Pancreas (tissue), 10 donors: ENCODE measurements at regions not wholly inside any gene's neighbourhood (a gene's known extent, or its start where the extent isn't known, plus 50 kb on each side); places are given as distances from the start of the nearest gene placed in this dataset.
A peak's percentile ranks its signal among the peaks of the same experiment; 100 is the strongest.
"Not testable (repeated sequence)": the region's sequence is repeated elsewhere in the genome, so short reads cannot be mapped to it uniquely, and the experiment has no call there.

Experiments used
- ATAC-seq, 4 donors: fragments of 200-7000 bp; cut with Tn5 transposase; one replicate each; pipeline versions ENCODE4 v1.8.0 to v1.9.1; 2020; ENCODE audit warnings: mild to moderate bottlenecking in 4 of 4, moderate library complexity in 4 of 4
- DNase-seq, 6 donors: peaks; one replicate each; pipeline ENCODE4 v3.0.0-alpha.2; 2020
- FAIRE-seq: peaks from 2 replicates; lab custom pipeline; 2012; peaks lifted over from hg19 to GRCh38; lab: Jason Lieb, UNC
- H3K27ac ChIP-seq, 4 donors: fragments of 200-600 bp; sonication (generic); 1 replicate in 3 of 4; 2 replicates in 1 of 4; pipeline versions ENCODE4 v1.5.0 to v1.8.0; 2020
- H3K27me3 ChIP-seq, 4 donors: fragments of 200-600 bp; one replicate each; pipeline ENCODE4 v1.8.0; 2021
- H3K36me3 ChIP-seq, 3 donors: fragments of 200-600 bp; sonication (generic) in 1 of 3; one replicate each; pipeline versions ENCODE4 v1.5.0 to v1.8.0; 2020 to 2021
- H3K4me1 ChIP-seq, 3 donors: fragments of 200-600 bp; one replicate each; pipeline ENCODE4 v1.8.0; 2021
- H3K4me3 ChIP-seq, 4 donors: fragments of 200-600 bp; sonication (generic) in 2 of 4; one replicate each; pipeline versions ENCODE4 v1.5.0 to v1.8.0; 2020 to 2021
- H3K9me3 ChIP-seq, 4 donors: fragments of 200-600 bp; one replicate each; pipeline ENCODE4 v1.8.0; 2021
- CTCF ChIP-seq, 4 donors: fragments of 200-600 bp; sonication (generic) in 3 of 4; IDR thresholded peaks; one replicate each; pipeline versions ENCODE4 v1.5.0 to v1.8.0; 2021; ENCODE audit warnings: antibody characterized with exemption in 4 of 4
- whole genome bisulfite sequencing, 2 donors: extraction: QIAGEN DNeasy Blood & Tissue Kit; methylation state at CpG; one replicate each; pipeline ENCODE4 v1.1.7; 2013; 5-methylcytosine and 5-hydroxymethylcytosine counted together
- intact Hi-C, 3 donors: fragments of 100-400 bp; cut with DNase I; formaldehyde crosslinking; loops; one replicate each; pipeline versions ENCODE4 v1.11.1 to v1.14.2; 2022
- donor health status: healthy with polysubstance abuse.
- donor health status: DM: no; HTN: no; CAD: no; lungs with moderate emphysema.
- donor health status: DM: no; HTN: no; CAD: no.
- donor health status: control.
- donor health status: control.
- donor health status: Bipolar disorder and iron deficiency.
- donor health status: DM: yes; HTN: yes; CAD: no.
- donor health status: DM: no; HTN: no; CAD: no.
- donor health status: DM: no; HTN: no; CAD: no.
- donor health status: DM: yes; HTN: yes; CAD: no.

- FAIRE-seq, ATAC-seq, H3K36me3 ChIP-seq, H3K4me1 ChIP-seq, H3K9me3 ChIP-seq, intact Hi-C loops, H3K27ac ChIP-seq, DNase-seq, H3K4me3 ChIP-seq, H3K27me3 ChIP-seq: not testable (repeated sequence)
- WGBS, 2 donors = 78 to 80% methylated on average over 8 of the region's 8 CpGs
Measured at GRCh38 chr5:93682471-93683404, 58.7 kb downstream of the POU5F2 start.

GRCh38 chr5:93681432-93681831, 60.0 kb downstream of the POU5F2 start:
- H3K9me3 ChIP-seq = no peaks in the 10 kb centered on the region
- no peak for DNase-seq
- intact Hi-C loops = no loop called here
- no peaks in the 10 kb centered on the region for H3K36me3 ChIP-seq
- H3K27me3 ChIP-seq = no peaks in the 10 kb centered on the region
- no peak for TF ChIP-seq CTCF (IDR thresholded peaks at IDR 0.05)
- no peak for FAIRE-seq
- whole genome bisulfite sequencing, 2 donors = 92 to 93% methylated on average over 3 of the region's 3 CpGs
- H3K4me1 ChIP-seq = peaks cover 0 to 11% (median 5%) of the 10 kb centered on the region in 3 donors
- H3K4me3 ChIP-seq = no peak overlapping the region
- ATAC-seq = no peak
- no peak overlapping the region for H3K27ac ChIP-seq

GRCh38 chr5:93677359-93677891, 64.0 kb downstream of the POU5F2 start:
- no peaks in the 10 kb centered on the region for H3K36me3 ChIP-seq
- 32 to 38% methylated on average over 7 of the region's 7 CpGs for WGBS, 2 donors
- H3K27me3 ChIP-seq = no peaks in the 10 kb centered on the region
- no peak for TF ChIP-seq CTCF (IDR thresholded peaks at IDR 0.05)
- H3K9me3 ChIP-seq = no peaks in the 10 kb centered on the region
- H3K4me3 ChIP-seq = no peak overlapping the region
- ATAC-seq = peak; percentile 61 to 82 (median 76)
- H3K27ac ChIP-seq = no peak overlapping the region
- peaks cover 16 to 43% (median 40%) of the 10 kb centered on the region in 3 donors for H3K4me1 ChIP-seq
- intact Hi-C loops = no loop called here
- peak in 4 of 6 donors; percentile 18 to 44 (median 30) for DNase-seq
- FAIRE-seq = no peak

GRCh38 chr5:93676704-93677103, 64.7 kb downstream of the POU5F2 start:
- FAIRE-seq (no peak), DNase-seq (no peak), ATAC-seq (no peak)
- TF ChIP-seq CTCF (IDR thresholded peaks at IDR 0.05) = no peak
- intact Hi-C loops = no loop called here
- no peak overlapping the region for H3K27ac ChIP-seq
- H3K36me3 ChIP-seq = no peaks in the 10 kb centered on the region
- WGBS, 2 donors = 83 to 90% methylated on average over 5 of the region's 5 CpGs
- no peaks in the 10 kb centered on the region for H3K9me3 ChIP-seq
- peaks cover 16 to 43% (median 40%) of the 10 kb centered on the region in 3 donors for H3K4me1 ChIP-seq
- H3K4me3 ChIP-seq = no peak overlapping the region
- no peaks in the 10 kb centered on the region for H3K27me3 ChIP-seq

GRCh38 chr5:93675460-93676450, 65.6 kb downstream of the POU5F2 start:
- Histone ChIP-seq H3K4me1 (peaks cover 16 to 43% (median 40%) of the 10 kb centered on the region in 3 donors), H3K36me3 (no peaks in the 10 kb centered on the region), H3K27ac (no peak overlapping the region), H3K27me3 (no peaks in the 10 kb centered on the region), H3K4me3 (no peak overlapping the region), H3K9me3 (no peaks in the 10 kb centered on the region)
- DNase-seq (no peak), FAIRE-seq (no peak), ATAC-seq (peak; percentile 10 to 52 (median 21))
- 20 to 22% methylated on average over 1 of the region's 1 CpG for WGBS, 2 donors
- intact Hi-C loops = no loop called here
- no peak for TF ChIP-seq CTCF (IDR thresholded peaks at IDR 0.05)
